Activated CD4-positive, alpha-beta T cell treated with anti-CD3 and anti-CD28 coated beads for 36 hours (primary cell): ENCODE measurements at regions not wholly inside any gene's neighbourhood (a gene's known extent, or its start where the extent isn't known, plus 50 kb on each side); places are given as distances from the start of the nearest gene placed in this dataset.
"Not testable (repeated sequence)": the region's sequence is repeated elsewhere in the genome, so short reads cannot be mapped to it uniquely, and the experiment has no call there.

Source experiments
- ATAC-seq: fragments of 200-7000 bp; cut with Tn5 transposase; one replicate; pipeline ENCODE4 v1.10.0; 2021; ENCODE audit warnings: mild to moderate bottlenecking, moderate library complexity
- CTCF ChIA-PET: fragments of 350-600 bp; sonication (Branson Sonifier 250); formaldehyde crosslinking; loops from one replicate; lab custom pipeline; 2021; ENCODE audit warnings: antibody characterized with exemption; lab: Charles Lee
- POLR2A ChIA-PET: fragments of 350-600 bp; sonication (Branson Sonifier 250); formaldehyde crosslinking; loops from one replicate; lab custom pipeline; 2021; ENCODE audit warnings: antibody characterized with exemption, inconsistent platforms; lab: Charles Lee
- DNase-seq: peaks from one replicate; pipeline ENCODE4 v3.0.0-alpha.2; 2020
- H3K27ac Mint-ChIP-seq: one replicate; pipeline ENCODE4 v1.8.0; 2021; ENCODE audit warnings: mixed read lengths
- H3K27me3 Mint-ChIP-seq: one replicate; pipeline ENCODE4 v1.8.0; 2021; ENCODE audit warnings: mixed read lengths
- H3K36me3 Mint-ChIP-seq: one replicate; pipeline ENCODE4 v1.8.0; 2021; ENCODE audit warnings: low read depth, mixed read lengths
- H3K4me1 Mint-ChIP-seq: one replicate; pipeline ENCODE4 v1.8.0; 2021; ENCODE audit warnings: mixed read lengths
- H3K4me3 Mint-ChIP-seq: one replicate; pipeline ENCODE4 v1.8.0; 2021; ENCODE audit warnings: mild to moderate bottlenecking, moderate library complexity, mixed read lengths
- H3K9me3 Mint-ChIP-seq: one replicate; pipeline ENCODE4 v1.8.0; 2021; ENCODE audit warnings: low read depth, mixed read lengths
- intact Hi-C, 2 experiments: fragments of 100-400 bp; cut with DNase I in 1 of 2; cut with micrococcal nuclease in 1 of 2; formaldehyde crosslinking; loops; one replicate each; pipeline versions ENCODE4 v1.14.2 to v1.15.1; 2022 to 2024; cut with DNase I, micrococcal nuclease

DNA sequence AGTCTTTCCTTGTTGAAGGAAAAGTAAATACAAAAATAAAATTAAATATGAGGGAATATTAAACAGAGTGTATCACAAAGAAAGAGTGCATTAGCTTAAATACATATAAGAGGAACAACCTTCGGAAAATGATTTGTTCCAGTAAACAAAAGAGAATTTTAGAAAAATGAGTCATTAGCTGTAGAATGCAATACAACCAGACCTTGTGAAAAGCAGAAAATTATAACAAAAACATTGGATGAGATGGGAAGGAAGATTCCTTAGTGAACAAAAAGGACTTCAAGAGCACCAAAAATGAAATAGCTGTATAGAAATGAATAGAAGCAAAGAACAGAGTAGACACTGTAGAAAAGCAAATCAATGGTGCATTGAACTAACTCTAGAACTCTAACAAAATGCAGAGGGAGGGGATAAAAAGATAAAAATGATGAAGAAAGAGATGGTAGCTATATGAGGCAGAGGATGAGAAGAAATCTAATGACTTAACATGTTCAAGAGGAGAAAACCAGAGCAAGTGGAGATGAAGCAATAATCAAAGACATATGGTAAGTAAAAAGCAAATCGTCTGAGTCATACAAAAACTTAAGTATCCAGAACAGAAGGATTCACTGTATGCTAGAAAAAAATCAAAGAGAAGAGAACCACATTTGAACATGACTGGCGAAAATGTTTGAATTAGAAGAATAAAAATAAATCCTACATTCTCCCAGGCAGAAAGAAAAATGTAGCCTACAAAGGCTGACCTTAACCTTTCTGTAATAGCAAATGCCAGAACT is 190.5 kb downstream of the TMEM26 start:
- H3K27ac Mint-ChIP-seq = no peak overlapping the region
- ChIA-PET CTCF (interaction anchor here (0.7 kb wide), 1 partner anchor 117 kb away, joined by 3 read pairs; no protein-coding TSS in a partner anchor), POLR2A (no interaction called here)
- H3K27me3 Mint-ChIP-seq = peaks cover 19% of the 10 kb centered on the region
- DNase-seq = no peak
- intact Hi-C loops = no loop called here
- H3K4me1 Mint-ChIP-seq = no peaks in the 10 kb centered on the region
- H3K4me3 Mint-ChIP-seq = no peak overlapping the region
- H3K9me3 Mint-ChIP-seq = peaks cover 1% of the 10 kb centered on the region
- H3K36me3 Mint-ChIP-seq = no peaks in the 10 kb centered on the region
- no peak for ATAC-seq

DNA sequence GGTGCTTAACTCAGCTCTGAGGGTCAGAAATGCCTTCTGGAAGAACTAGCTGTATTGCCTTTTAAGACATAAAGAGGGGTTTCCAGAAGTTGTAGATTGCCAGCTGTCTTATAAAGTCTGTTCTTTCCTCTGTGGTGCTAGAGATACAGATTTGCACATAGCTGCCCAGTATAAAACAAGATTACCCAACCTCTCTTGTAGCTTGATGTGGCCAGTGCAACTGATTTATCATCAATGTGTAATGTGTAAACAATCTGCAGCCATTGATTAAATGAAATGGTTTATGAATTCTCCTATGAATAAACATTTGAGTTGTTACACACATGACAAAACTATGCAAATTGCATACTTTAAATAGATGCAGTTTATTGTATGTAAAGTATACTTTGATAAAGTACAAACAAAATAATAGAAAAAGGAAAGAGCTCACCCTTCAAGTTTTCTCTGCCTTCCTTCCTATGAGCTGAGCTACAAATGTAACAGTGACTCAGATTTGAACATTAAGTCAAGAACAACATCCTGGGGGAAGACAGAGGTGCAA is 195.2 kb downstream of the TMEM26 start:
- ChIA-PET CTCF (interaction anchor here (0.6 kb wide), 1 partner anchor 608 kb away, joined by 3 read pairs; no protein-coding TSS in a partner anchor), POLR2A (no interaction called here)
- intact Hi-C loops = no loop called here
- Mint-ChIP-seq H3K36me3 (no peaks in the 10 kb centered on the region), H3K27ac (no peak overlapping the region), H3K9me3 (peaks cover 9% of the 10 kb centered on the region), H3K27me3 (peaks cover 16% of the 10 kb centered on the region), H3K4me1 (no peaks in the 10 kb centered on the region), H3K4me3 (no peak overlapping the region)
- DNase-seq (no peak), ATAC-seq (no peak)

DNA sequence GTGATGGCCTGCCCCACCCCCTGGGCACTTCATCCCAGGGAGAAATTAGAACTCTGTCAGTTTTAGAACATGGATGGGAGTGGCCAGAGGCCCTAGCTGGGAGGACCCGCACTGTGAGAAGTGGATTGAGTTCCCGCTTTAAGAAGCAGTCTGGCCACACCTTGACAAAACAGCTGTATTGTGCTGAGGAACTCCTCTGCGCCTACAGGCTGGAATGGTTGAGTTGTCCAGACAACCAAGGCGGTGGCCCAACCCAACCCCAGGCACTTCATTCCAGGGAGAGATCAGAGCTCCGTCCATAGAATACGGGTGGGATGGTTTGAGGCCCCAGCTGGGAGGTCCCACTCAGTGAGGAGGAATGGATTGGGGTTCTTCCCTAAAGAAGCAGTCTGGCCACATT is 196.0 kb downstream of the TMEM26 start:
- ATAC-seq (no peak), DNase-seq (no peak)
- ChIA-PET POLR2A (no interaction called here), CTCF (no interaction called here)
- Mint-ChIP-seq H3K36me3 (no peaks in the 10 kb centered on the region), H3K4me3 (no peak overlapping the region), H3K27ac (no peak overlapping the region), H3K9me3 (peaks cover 9% of the 10 kb centered on the region), H3K4me1 (no peaks in the 10 kb centered on the region), H3K27me3 (peaks cover 13% of the 10 kb centered on the region)
- intact Hi-C loops = no loop called here

GRCh38 chr10:61252326-61252725 is 200.9 kb downstream of the TMEM26 start:
- intact Hi-C loops, H3K27ac Mint-ChIP-seq, CTCF ChIA-PET, POLR2A ChIA-PET, H3K36me3 Mint-ChIP-seq, DNase-seq, H3K9me3 Mint-ChIP-seq, H3K27me3 Mint-ChIP-seq, H3K4me3 Mint-ChIP-seq, H3K4me1 Mint-ChIP-seq, ATAC-seq: not testable (repeated sequence)

DNA sequence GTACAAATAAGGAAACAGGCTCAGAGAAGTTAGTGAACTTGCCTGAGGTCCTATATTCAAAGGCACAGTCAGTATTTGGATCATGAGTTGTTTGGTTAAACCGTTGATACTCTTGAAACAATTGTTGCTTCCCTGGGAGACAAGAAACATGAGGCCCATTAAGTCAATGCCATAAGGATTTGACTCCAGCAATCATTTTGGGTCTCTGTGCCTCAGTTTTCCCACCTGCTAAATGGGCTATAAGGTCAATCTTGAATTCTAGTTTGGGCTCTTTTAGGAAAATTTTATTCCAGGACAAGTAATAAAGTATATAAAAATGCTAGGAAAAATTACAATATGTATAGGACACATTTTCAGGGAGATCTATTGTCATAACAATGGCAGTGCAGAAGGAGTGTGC is 202.1 kb downstream of the TMEM26 start:
- peaks cover 9% of the 10 kb centered on the region for H3K27me3 Mint-ChIP-seq
- CTCF ChIA-PET = no interaction called here
- no peak overlapping the region for H3K4me3 Mint-ChIP-seq
- intact Hi-C loops = no loop called here
- peaks cover 9% of the 10 kb centered on the region for H3K9me3 Mint-ChIP-seq
- ATAC-seq (no peak), DNase-seq (no peak)
- H3K4me1 Mint-ChIP-seq = no peaks in the 10 kb centered on the region
- H3K36me3 Mint-ChIP-seq = no peaks in the 10 kb centered on the region
- POLR2A ChIA-PET = no interaction called here
- no peak overlapping the region for H3K27ac Mint-ChIP-seq

- peaks cover 7% of the 10 kb centered on the region for H3K27me3 Mint-ChIP-seq
- no peak overlapping the region for H3K4me3 Mint-ChIP-seq
- POLR2A ChIA-PET = no interaction called here
- no peak overlapping the region for H3K27ac Mint-ChIP-seq
- H3K4me1 Mint-ChIP-seq = no peaks in the 10 kb centered on the region
- ATAC-seq (no peak), DNase-seq (no peak)
- no peaks in the 10 kb centered on the region for H3K36me3 Mint-ChIP-seq
- intact Hi-C loops = no loop called here
- CTCF ChIA-PET = no interaction called here
- H3K9me3 Mint-ChIP-seq = peaks cover 8% of the 10 kb centered on the region
Observed at GRCh38 chr10:61250131-61250530, 203.1 kb downstream of the TMEM26 start.

DNA sequence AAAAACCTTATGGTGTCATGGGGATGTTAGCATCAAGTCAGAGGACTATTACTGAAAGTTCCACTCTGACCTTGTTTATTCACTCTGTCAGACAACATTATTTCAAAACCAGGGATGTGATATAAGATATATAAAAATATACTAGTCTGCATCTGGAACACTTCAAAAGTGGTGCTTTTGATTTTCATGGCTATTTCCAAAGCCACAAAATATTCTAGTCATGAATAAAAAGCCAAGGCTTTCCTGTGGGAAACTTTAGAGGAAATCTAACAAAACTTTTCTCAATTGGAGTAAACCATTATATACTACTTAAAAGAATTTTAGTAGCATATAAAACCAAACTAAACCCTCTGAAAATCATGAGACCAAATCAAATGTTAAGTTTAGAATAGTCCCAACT is 205.2 kb downstream of the TMEM26 start:
- H3K27me3 Mint-ChIP-seq = peaks cover 5% of the 10 kb centered on the region
- no peaks in the 10 kb centered on the region for H3K4me1 Mint-ChIP-seq
- no peak for DNase-seq
- ChIA-PET POLR2A (no interaction called here), CTCF (no interaction called here)
- H3K9me3 Mint-ChIP-seq = no peaks in the 10 kb centered on the region
- no peak for ATAC-seq
- intact Hi-C loops = no loop called here
- H3K27ac Mint-ChIP-seq = no peak overlapping the region
- no peak overlapping the region for H3K4me3 Mint-ChIP-seq
- H3K36me3 Mint-ChIP-seq = no peaks in the 10 kb centered on the region

GRCh38 chr10:61244261-61244775 is 208.9 kb downstream of the TMEM26 start:
- intact Hi-C loops = no loop called here
- CTCF ChIA-PET = interaction anchor here (0.6 to 1.3 kb wide), 2 partner anchors 15 to 292 kb away, joined by 3 read pairs; no protein-coding TSS in a partner anchor
- Mint-ChIP-seq H3K27ac (no peak overlapping the region), H3K4me1 (no peaks in the 10 kb centered on the region), H3K9me3 (no peaks in the 10 kb centered on the region), H3K36me3 (no peaks in the 10 kb centered on the region), H3K4me3 (no peak overlapping the region), H3K27me3 (peaks cover 3% of the 10 kb centered on the region)
- POLR2A ChIA-PET = no interaction called here
- no peak for ATAC-seq
- DNase-seq = no peak

- Mint-ChIP-seq H3K4me3 (no peak overlapping the region), H3K4me1 (no peaks in the 10 kb centered on the region), H3K36me3 (no peaks in the 10 kb centered on the region), H3K27ac (no peak overlapping the region), H3K27me3 (peaks cover 3% of the 10 kb centered on the region), H3K9me3 (peaks cover 5% of the 10 kb centered on the region)
- ATAC-seq (no peak), DNase-seq (no peak)
- POLR2A ChIA-PET = no interaction called here
- CTCF ChIA-PET = interaction anchor here (1.2 to 1.4 kb wide), 2 partner anchors 8 to 14 kb away, joined by 3 read pairs; no protein-coding TSS in a partner anchor
- intact Hi-C loops = no loop called here
Observed at GRCh38 chr10:61232780-61233179, 220.4 kb downstream of the TMEM26 start.

DNA sequence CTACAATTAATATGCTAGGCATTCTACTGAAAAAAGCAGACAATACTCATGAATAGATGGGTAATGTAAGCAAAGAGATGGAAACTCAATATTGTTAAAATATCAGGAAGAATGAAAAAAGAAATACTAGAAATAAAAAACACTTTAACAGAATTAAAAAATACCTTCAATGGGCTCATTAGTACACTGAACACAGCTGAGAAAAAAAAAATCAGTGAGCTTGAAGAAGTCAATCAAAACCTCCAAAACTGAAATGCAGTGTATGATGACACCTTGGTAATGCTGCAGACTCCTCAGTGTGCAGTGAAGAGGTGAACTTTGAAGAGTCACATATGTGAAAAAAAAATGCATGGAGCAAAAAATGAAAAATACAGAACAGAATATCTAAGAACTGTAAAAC is 227.2 kb downstream of the TMEM26 start:
- Mint-ChIP-seq H3K9me3 (peaks cover 14% of the 10 kb centered on the region), H3K27me3 (no peaks in the 10 kb centered on the region), H3K27ac (no peak overlapping the region), H3K4me3 (no peak overlapping the region), H3K4me1 (no peaks in the 10 kb centered on the region), H3K36me3 (peaks cover 2% of the 10 kb centered on the region)
- intact Hi-C loops = no loop called here
- DNase-seq (no peak), ATAC-seq (no peak)
- POLR2A ChIA-PET = no interaction called here
- CTCF ChIA-PET = no interaction called here

DNA sequence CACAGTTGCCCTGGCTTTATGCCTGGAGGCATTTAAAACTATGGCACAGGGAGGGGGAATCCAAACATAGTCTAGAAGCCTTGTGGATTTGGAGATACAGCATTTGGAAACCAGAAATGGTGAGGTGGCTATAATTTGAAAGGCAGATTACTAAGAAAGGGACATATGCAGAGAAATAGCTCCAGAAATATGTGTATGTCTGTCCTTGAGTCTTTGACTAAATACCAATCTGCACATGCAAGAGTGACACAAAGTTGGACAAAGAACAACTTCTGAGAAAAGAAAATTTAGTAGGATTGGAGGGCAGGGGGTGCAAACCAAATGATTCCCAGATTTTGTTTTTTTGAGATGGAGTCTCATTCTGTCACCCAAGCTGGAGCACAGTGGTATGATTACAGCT is 229.6 kb downstream of the TMEM26 start:
- H3K4me1 Mint-ChIP-seq = no peaks in the 10 kb centered on the region

GRCh38 chr10:61219696-61220095 is 233.5 kb downstream of the TMEM26 start:
- Mint-ChIP-seq H3K36me3 (no peaks in the 10 kb centered on the region), H3K4me3 (no peak overlapping the region), H3K27me3 (peaks cover 2% of the 10 kb centered on the region), H3K4me1 (no peaks in the 10 kb centered on the region), H3K9me3 (peaks cover 3% of the 10 kb centered on the region), H3K27ac (no peak overlapping the region)
- POLR2A ChIA-PET = no interaction called here
- no peak for DNase-seq
- intact Hi-C loops = no loop called here
- CTCF ChIA-PET = interaction anchor here (0.7 kb wide), 1 partner anchor 59 kb away, joined by 3 read pairs; no protein-coding TSS in a partner anchor
- no peak for ATAC-seq

More for the DNA sequence above, 229.6 kb downstream of the TMEM26 start:
- Mint-ChIP-seq H3K27me3 (peaks cover 2% of the 10 kb centered on the region), H3K27ac (no peak overlapping the region), H3K4me3 (no peak overlapping the region), H3K36me3 (peaks cover 2% of the 10 kb centered on the region), H3K9me3 (peaks cover 11% of the 10 kb centered on the region)
- ChIA-PET POLR2A (no interaction called here), CTCF (interaction anchor here (0.7 kb wide), 1 partner anchor 217 kb away, joined by 3 read pairs; no protein-coding TSS in a partner anchor)
- intact Hi-C loops = no loop called here
- ATAC-seq (no peak), DNase-seq (no peak)
